Progenitor cell of endocrine pancreas (in vitro differentiated cells): ENCODE measurements at regions not wholly inside any gene's neighbourhood (a gene's known extent, or its start where the extent isn't known, plus 50 kb on each side); places are given as distances from the start of the nearest gene placed in this dataset.

Source experiments
- DNase-seq: peaks from one replicate; pipeline ENCODE4 v3.0.0; 2021; ENCODE audit warnings: low spot score; ENCODE audit not compliant: unreplicated experiment
- H3K27ac Mint-ChIP-seq: 2 replicates; pipeline ENCODE4 v1.8.0; 2021; ENCODE audit warnings: mild to moderate bottlenecking, moderate library complexity, mixed read lengths
- H3K27me3 Mint-ChIP-seq: 2 replicates; pipeline ENCODE4 v1.8.0; 2021; ENCODE audit warnings: mixed read lengths
- H3K36me3 Mint-ChIP-seq: 2 replicates; pipeline ENCODE4 v1.8.0; 2022; ENCODE audit warnings: mixed read lengths; ENCODE audit not compliant: insufficient read depth
- H3K4me1 Mint-ChIP-seq: 2 replicates; pipeline ENCODE4 v1.8.0; 2021; ENCODE audit warnings: low read depth, mixed read lengths
- H3K4me3 Mint-ChIP-seq: 2 replicates; pipeline ENCODE4 v1.8.0; 2021; ENCODE audit warnings: low read depth, mild to moderate bottlenecking, moderate library complexity, mixed read lengths
- H3K9me3 Mint-ChIP-seq: 2 replicates; pipeline ENCODE4 v1.8.0; 2021; ENCODE audit warnings: low read depth, mixed read lengths
- CTCF ChIP-seq: fragments of 200-600 bp; sonication (generic); IDR thresholded peaks from one replicate; pipeline ENCODE4 v1.5.0; 2021; ENCODE audit warnings: antibody characterized with exemption, mild to moderate bottlenecking; ENCODE audit not compliant: unreplicated experiment

- peaks cover 34% of the 10 kb centered on the region for H3K4me1 Mint-ChIP-seq
- H3K27me3 Mint-ChIP-seq: no peaks in the 10 kb centered on the region
- H3K36me3 Mint-ChIP-seq: peaks cover 2% of the 10 kb centered on the region
- H3K4me3 Mint-ChIP-seq: no peak overlapping the region
- no peak for TF ChIP-seq CTCF
- H3K27ac Mint-ChIP-seq: no peak overlapping the region
- DNase-seq: no peak
- no peaks in the 10 kb centered on the region for H3K9me3 Mint-ChIP-seq
Measured at GRCh38 chr2:43001787-43002468, 209.5 kb upstream of the HAAO start.

- Mint-ChIP-seq H3K27ac (no peak overlapping the region), H3K9me3 (peaks cover under 1% of the 10 kb centered on the region), H3K27me3 (no peaks in the 10 kb centered on the region), H3K4me3 (no peak overlapping the region), H3K36me3 (peaks cover 3% of the 10 kb centered on the region), H3K4me1 (peaks cover 29% of the 10 kb centered on the region)
- no peak for DNase-seq
- no peak for TF ChIP-seq CTCF
Measured at GRCh38 chr2:43001055-43001378, 208.6 kb upstream of the HAAO start.

- H3K27ac Mint-ChIP-seq: peak overlapping the region; percentile 86
- TF ChIP-seq CTCF: no peak
- H3K36me3 Mint-ChIP-seq: peaks cover 7% of the 10 kb centered on the region
- H3K9me3 Mint-ChIP-seq: peaks cover 6% of the 10 kb centered on the region
- no peak overlapping the region for H3K4me3 Mint-ChIP-seq
- H3K27me3 Mint-ChIP-seq: no peaks in the 10 kb centered on the region
- peaks cover 24% of the 10 kb centered on the region for H3K4me1 Mint-ChIP-seq
- DNase-seq: no peak
Measured at GRCh38 chr2:43000242-43001054, 208.1 kb upstream of the HAAO start.

- peaks cover 7% of the 10 kb centered on the region for H3K9me3 Mint-ChIP-seq
- no peak overlapping the region for H3K4me3 Mint-ChIP-seq
- DNase-seq: no peak
- no peaks in the 10 kb centered on the region for H3K27me3 Mint-ChIP-seq
- no peak for TF ChIP-seq CTCF
- no peak overlapping the region for H3K27ac Mint-ChIP-seq
- H3K36me3 Mint-ChIP-seq: peaks cover 7% of the 10 kb centered on the region
- H3K4me1 Mint-ChIP-seq: peaks cover 18% of the 10 kb centered on the region
Measured at GRCh38 chr2:42999856-43000241, 207.5 kb upstream of the HAAO start.

GRCh38 chr2:42999391-42999841, 207.0 kb upstream of the HAAO start:
- Mint-ChIP-seq H3K4me3 (no peak overlapping the region), H3K27ac (peak overlapping the region; percentile 13), H3K36me3 (peaks cover 7% of the 10 kb centered on the region), H3K4me1 (peaks cover 13% of the 10 kb centered on the region), H3K27me3 (no peaks in the 10 kb centered on the region), H3K9me3 (peaks cover 7% of the 10 kb centered on the region)
- no peak for TF ChIP-seq CTCF
- DNase-seq: no peak
